Peyer's patch (tissue), 4 donors: ENCODE measurements at regions not wholly inside any gene's neighbourhood (a gene's known extent, or its start where the extent isn't known, plus 50 kb on each side); places are given as distances from the start of the nearest gene placed in this dataset.

Experiments
- CTCF ChIP-seq, 6 experiments: fragments of 450-650 bp in 4 of 6; fragments of 200-600 bp in 2 of 6; sonication (generic) in 1 of 6; IDR thresholded peaks; one replicate each; pipeline ENCODE4 v1.5.1; 2017 to 2019; ENCODE audit warnings: antibody characterized with exemption in 6 of 6, mild to moderate bottlenecking in 3 of 6, moderate library complexity in 1 of 6
- POLR2A ChIP-seq, 2 donors: fragments of 450-650 bp; IDR thresholded peaks; one replicate each; pipeline ENCODE4 v1.5.1; 2017; ENCODE audit warnings: antibody characterized with exemption in 2 of 2, mild to moderate bottlenecking in 2 of 2, moderate library complexity in 2 of 2

DNA sequence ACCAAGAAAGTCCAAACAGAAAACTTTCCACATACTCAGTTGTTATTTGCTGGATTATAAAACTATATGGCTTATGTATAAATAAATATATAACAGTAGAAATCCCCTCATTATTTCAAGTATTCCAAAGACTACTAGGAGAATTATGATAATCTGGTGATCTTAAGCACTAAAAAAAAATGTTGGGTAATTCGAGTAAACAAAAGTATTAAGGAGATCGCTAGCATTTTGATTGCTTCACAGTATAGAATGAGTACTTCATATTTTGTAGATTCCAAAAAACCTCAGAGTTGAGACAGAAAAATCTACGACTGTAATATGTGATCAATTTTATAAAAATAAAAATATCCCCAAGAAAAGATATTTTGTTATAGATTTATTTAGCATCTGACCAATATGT, 236.4 kb upstream of the TENT5A start:
- TF ChIP-seq POLR2A (IDR thresholded peaks at IDR 0.05) (no peak), CTCF (IDR thresholded peaks at IDR 0.05) (no peak)
